Right cardiac atrium (tissue), 5 donors: ENCODE measurements at regions not wholly inside any gene's neighbourhood (a gene's known extent, or its start where the extent isn't known, plus 50 kb on each side); places are given as distances from the start of the nearest gene placed in this dataset.

Source experiments
- ATAC-seq, 2 donors: fragments of 200-7000 bp; cut with Tn5 transposase; one replicate each; pipeline versions ENCODE4 v1.8.0 to v1.9.1; 2020; ENCODE audit warnings: moderate library complexity in 2 of 2, mild to moderate bottlenecking in 1 of 2
- DNase-seq, 3 donors: peaks; one replicate each; pipeline ENCODE4 v3.0.0-alpha.2; 2020
- H3K27ac ChIP-seq: one replicate; pipeline ENCODE4 v1.5.1; 2013; ENCODE audit warnings: mild to moderate bottlenecking, low read length, control low read depth, moderate library complexity
- H3K27me3 ChIP-seq: one replicate; pipeline ENCODE4 v1.6.1; 2013; ENCODE audit not compliant: control insufficient read depth, insufficient read depth
- H3K4me1 ChIP-seq: one replicate; pipeline ENCODE4 v1.6.1; 2013; ENCODE audit warnings: low read length; ENCODE audit not compliant: control insufficient read depth, insufficient read depth
- H3K4me3 ChIP-seq: one replicate; pipeline ENCODE4 v1.5.1; 2013; ENCODE audit warnings: low read length, control low read depth
- H3K9me3 ChIP-seq: one replicate; pipeline ENCODE4 v1.6.1; 2013; ENCODE audit warnings: low read length; ENCODE audit not compliant: control insufficient read depth
- WGBS: extraction: QIAGEN DNeasy Blood & Tissue Kit; methylation state at CpG from one replicate; pipeline ENCODE4 v1.1.7; 2013; 5-methylcytosine and 5-hydroxymethylcytosine counted together
- intact Hi-C, 4 donors: fragments of 100-400 bp; cut with DNase I; formaldehyde crosslinking; loops; one replicate each; pipeline versions ENCODE4 v1.11.0 to v1.14.0; 2022 to 2023
- donor health status: healthy with polysubstance abuse.
- donor health status: DM: no; HTN: yes; CAD: no.
- donor health status: DM: no; HTN: no; CAD: no.
- donor health status: DM: no; HTN: yes; CAD: no; lungs with severe emphysema.
- donor health status: DM: yes; HTN: yes; CAD: no.

DNA sequence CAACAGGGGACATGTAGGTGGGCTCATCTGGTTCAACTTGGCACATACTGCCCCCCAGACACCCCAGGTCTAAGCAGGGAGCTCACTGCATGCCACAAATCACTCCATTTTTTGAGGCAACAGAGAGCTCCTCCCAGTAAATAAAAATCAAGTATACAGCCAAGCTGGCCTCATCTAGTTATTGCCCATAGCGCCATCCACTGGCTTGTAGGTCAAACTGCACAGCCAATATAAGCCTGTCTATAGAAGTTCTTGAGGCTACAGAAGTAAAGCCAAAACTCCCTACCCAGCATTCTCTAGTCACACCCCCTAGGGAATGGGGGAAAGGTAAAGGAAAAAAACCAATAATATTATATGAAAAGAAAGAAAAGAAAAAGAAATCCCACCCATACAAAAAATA is 453.7 kb downstream of the ZNF385D start:
- peaks cover 2% of the 10 kb centered on the region for H3K9me3 ChIP-seq
- no peak overlapping the region for H3K4me3 ChIP-seq
- no peak overlapping the region for H3K27ac ChIP-seq
- WGBS: 38% methylated on average over 1 of the region's 1 CpG
- DNase-seq: no peak
- no peaks in the 10 kb centered on the region for H3K27me3 ChIP-seq
- intact Hi-C loops: no loop called here
- no peaks in the 10 kb centered on the region for H3K4me1 ChIP-seq
- ATAC-seq: no peak

DNA sequence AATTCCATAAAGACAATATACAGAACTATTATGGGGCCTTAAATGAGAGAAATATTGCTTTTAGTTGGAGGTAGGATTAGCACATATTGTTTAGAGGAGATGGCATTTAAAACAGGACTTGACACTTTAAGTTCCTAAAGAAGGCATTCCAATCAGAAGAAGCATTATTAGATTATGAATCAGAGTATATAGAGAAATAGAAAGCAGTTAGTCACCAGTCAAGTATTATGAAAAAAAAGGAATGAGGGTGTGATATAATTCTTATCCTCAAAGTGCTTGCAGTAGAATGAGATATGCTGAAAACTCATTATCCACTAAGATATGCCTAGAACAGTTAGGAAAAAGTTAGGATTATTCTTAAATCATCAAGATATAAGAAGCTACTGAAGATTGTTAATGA is 456.2 kb downstream of the ZNF385D start:
- H3K4me3 ChIP-seq: no peak overlapping the region
- no peak overlapping the region for H3K27ac ChIP-seq
- intact Hi-C loops: no loop called here
- no peak for DNase-seq
- no peaks in the 10 kb centered on the region for H3K27me3 ChIP-seq
- H3K9me3 ChIP-seq: no peaks in the 10 kb centered on the region
- no peaks in the 10 kb centered on the region for H3K4me1 ChIP-seq
- ATAC-seq: no peak

DNA sequence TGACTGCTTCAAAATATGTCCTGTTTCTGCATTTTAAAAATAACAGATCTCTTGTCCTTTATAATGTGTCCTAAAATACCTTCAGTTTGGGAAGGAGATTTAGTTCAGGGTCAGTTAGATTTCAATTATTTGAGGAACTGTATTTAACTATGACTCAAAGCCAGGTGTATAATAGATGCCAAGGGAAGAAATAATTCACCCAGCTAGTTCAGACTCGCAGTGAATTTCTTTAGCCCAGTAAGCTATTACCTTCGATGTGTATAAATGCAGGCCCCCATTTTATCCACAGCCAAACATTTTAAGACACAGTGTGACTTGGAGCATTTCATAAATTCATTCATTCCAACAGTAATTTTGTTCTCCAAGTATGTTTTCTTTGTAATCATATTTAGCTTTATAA is 458.0 kb downstream of the ZNF385D start:
- no peak overlapping the region for H3K27ac ChIP-seq
- no peaks in the 10 kb centered on the region for H3K4me1 ChIP-seq
- H3K27me3 ChIP-seq: no peaks in the 10 kb centered on the region
- no peak for ATAC-seq
- 75% methylated on average over 2 of the region's 2 CpGs for WGBS
- no peak for DNase-seq
- intact Hi-C loops: no loop called here
- no peak overlapping the region for H3K4me3 ChIP-seq
- H3K9me3 ChIP-seq: no peaks in the 10 kb centered on the region

DNA sequence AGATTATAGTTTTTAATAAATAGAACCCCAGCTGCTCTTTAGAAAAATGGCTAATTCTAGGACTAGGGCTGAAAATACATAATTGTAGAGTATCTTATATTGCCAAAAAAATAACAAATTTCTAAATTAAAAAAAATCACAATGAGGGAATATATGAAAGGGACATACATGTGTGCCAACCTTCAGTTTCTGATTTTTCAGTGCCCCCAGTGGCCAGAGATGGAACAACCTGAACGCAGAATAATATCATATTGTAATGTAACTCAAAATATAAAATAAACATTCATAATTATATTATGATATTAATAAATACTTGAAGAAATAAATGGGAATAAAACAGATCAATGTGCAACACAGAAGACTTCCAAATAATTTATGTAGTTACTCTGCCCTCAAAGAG is 460.5 kb downstream of the ZNF385D start:
- Histone ChIP-seq H3K9me3 (no peaks in the 10 kb centered on the region), H3K27ac (no peak overlapping the region), H3K4me1 (no peaks in the 10 kb centered on the region), H3K27me3 (no peaks in the 10 kb centered on the region), H3K4me3 (no peak overlapping the region)
- DNase-seq (no peak), ATAC-seq (no peak)
- 71% methylated on average over 1 of the region's 1 CpG for WGBS
- intact Hi-C loops: no loop called here

DNA sequence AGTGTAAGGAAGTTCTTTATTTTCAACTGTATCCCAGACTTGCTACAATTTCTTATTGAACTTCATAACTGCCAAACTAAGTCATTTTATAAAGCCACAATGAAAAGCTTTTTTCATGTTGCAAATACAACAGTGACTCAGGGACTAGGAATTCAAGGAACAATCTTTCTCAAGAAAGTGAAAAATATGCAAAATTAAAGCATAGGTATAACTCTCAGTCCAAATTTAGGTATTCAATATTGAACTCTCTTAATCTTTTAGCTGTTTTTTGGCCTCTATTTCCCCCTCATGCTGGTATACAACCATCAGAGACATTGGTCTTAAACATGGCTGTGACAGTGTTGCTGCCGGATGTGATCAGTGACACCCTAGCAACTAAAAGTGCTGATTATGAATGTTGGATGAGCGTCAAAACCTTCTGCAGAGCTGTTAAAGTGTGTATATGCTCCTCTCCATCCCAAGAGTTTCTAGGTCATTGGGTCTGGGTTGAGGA is 476.9 kb downstream of the ZNF385D start:
- Histone ChIP-seq H3K4me3 (no peak overlapping the region), H3K27me3 (no peaks in the 10 kb centered on the region), H3K9me3 (no peaks in the 10 kb centered on the region), H3K27ac (no peak overlapping the region), H3K4me1 (no peaks in the 10 kb centered on the region)
- intact Hi-C loops: no loop called here
- DNase-seq (no peak), ATAC-seq (peak in 1 of 2 donors; percentile 52)
- WGBS: 54% methylated on average over 2 of the region's 2 CpGs

DNA sequence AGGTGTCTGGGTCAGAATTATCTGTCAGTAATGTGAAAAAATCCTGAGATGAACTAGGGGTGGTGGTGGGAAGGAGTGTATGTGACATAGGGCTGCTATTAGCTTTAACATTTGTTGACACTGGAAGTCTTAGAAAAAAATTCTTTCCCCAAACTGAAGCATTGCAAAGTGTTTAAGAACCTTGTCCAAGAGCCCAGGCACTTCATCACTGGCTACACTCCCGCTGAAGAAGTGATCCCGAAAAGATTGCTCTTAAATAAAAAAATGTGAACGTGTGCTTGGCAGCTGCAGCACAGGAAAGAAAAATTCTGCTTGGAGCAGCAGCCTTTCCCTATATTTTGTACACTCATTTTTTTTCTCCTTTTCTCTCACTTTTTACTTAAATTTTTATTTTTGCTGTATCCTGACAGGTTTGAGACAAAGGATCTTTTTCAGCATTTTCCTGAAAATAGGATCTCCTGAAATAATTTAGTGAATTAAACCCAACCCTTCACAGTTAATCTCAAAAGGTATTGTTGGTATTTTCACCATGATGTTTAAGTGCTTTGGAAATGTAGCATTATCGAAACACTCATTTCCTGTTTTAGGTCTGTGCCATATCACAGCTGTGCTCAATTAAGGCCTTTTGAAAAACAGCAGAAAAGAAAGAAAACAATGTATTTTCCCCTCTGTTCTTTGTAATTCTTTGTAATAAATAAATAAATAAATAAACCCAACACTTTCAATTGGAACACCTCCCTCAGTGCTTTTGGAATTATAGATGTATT is 477.6 kb downstream of the ZNF385D start:
- no peak for DNase-seq
- H3K27me3 ChIP-seq: no peaks in the 10 kb centered on the region
- no peaks in the 10 kb centered on the region for H3K9me3 ChIP-seq
- H3K4me1 ChIP-seq: no peaks in the 10 kb centered on the region
- 24% methylated on average over 4 of the region's 4 CpGs for WGBS
- intact Hi-C loops: no loop called here
- H3K4me3 ChIP-seq: no peak overlapping the region
- ATAC-seq: no peak
- H3K27ac ChIP-seq: no peak overlapping the region

DNA sequence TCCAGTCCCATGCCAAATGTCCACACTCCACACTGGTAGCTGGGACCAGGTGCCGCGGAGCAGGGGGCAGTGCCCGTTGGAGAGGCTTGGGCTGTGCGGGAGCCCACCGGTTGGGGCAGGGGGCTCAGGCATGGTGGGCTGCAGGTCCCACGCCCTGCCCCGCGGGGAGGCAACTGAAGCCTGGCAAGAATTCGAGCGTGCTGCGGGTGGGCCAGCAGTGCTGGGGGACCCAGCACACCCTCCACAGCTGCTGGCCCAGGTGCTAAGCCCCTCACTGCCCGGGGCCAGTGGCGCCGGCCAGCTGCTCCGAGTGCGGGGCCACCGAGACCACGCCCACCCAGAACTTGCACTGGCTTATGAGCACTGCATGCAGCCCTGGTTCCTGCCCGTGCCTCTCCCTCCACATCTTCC is 479.4 kb downstream of the ZNF385D start:
- intact Hi-C loops: no loop called here
- Histone ChIP-seq H3K4me1 (no peaks in the 10 kb centered on the region), H3K9me3 (no peaks in the 10 kb centered on the region), H3K27me3 (no peaks in the 10 kb centered on the region), H3K27ac (no peak overlapping the region), H3K4me3 (no peak overlapping the region)
- DNase-seq (peak in 1 of 3 donors; percentile 30), ATAC-seq (no peak)
- 96% methylated on average over 19 of the region's 19 CpGs for WGBS

DNA sequence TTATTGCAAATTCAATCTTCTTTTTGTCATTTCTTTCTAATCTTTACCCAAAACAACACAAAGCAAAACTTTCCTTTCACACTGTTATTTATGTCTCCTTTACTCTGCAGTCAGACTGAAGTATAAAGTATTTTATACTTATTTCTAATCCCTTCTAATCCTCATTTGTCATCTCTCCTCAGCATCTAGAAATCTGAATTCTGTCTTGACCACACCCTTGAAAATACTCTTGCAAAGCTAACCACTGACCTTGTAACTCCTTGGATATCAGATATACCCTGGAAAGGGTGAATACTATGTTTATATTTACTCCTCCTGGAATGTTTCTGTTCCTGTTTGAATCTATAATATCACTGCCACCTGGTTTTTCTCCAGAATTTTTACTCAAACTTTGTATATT is 481.1 kb downstream of the ZNF385D start:
- intact Hi-C loops: no loop called here
- Histone ChIP-seq H3K27ac (no peak overlapping the region), H3K4me1 (no peaks in the 10 kb centered on the region), H3K4me3 (no peak overlapping the region), H3K27me3 (no peaks in the 10 kb centered on the region), H3K9me3 (no peaks in the 10 kb centered on the region)
- DNase-seq: no peak
- ATAC-seq: no peak

DNA sequence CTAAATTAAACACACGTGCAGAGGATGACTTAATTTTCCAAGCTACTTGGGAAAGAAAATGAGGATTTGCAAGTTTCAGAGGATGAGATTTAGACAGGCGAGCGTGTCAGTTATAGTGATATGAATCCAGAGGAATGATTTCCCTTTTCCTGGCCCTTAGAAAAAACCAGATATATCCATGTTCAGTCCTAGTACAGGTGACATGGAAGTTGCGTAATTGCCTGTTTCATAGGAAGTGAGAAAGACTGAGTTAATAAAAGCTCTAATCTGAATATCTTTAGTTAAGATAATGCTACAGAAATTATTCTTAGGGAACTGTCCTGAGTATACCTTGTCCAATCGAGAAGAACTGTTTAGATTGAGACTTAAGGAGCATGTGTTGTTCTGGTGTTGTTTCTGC is 490.5 kb downstream of the ZNF385D start:
- H3K4me1 ChIP-seq: no peaks in the 10 kb centered on the region
- H3K4me3 ChIP-seq: no peak overlapping the region
- intact Hi-C loops: no loop called here
- ATAC-seq (no peak), DNase-seq (no peak)
- H3K27ac ChIP-seq: no peak overlapping the region
- 59% methylated on average over 5 of the region's 5 CpGs for WGBS
- H3K9me3 ChIP-seq: no peaks in the 10 kb centered on the region
- H3K27me3 ChIP-seq: no peaks in the 10 kb centered on the region

DNA sequence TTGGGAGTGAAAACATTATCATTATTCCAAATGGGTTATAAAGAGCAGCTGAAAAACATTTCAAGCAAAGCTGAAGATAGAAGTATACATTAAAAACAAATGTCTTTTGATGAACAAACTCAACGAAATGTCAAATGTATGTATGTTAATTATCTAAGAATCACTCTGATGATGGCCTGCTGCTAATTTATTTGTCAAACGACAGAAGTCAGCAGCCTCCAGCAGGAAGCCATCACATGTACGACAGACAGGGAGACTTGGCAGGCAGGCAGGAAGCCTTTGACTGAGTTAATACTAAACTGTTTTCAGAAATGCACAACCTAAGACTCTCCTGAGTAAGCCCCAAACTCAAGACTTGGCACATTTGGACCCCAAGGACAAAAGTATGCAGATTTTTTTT is 491.1 kb downstream of the ZNF385D start:
- H3K4me3 ChIP-seq: no peak overlapping the region
- 11% methylated on average over 3 of the region's 3 CpGs for WGBS
- DNase-seq (peak in 1 of 3 donors; percentile 26), ATAC-seq (no peak)
- H3K27ac ChIP-seq: no peak overlapping the region
- H3K27me3 ChIP-seq: no peaks in the 10 kb centered on the region
- intact Hi-C loops: no loop called here
- H3K9me3 ChIP-seq: no peaks in the 10 kb centered on the region
- no peaks in the 10 kb centered on the region for H3K4me1 ChIP-seq

DNA sequence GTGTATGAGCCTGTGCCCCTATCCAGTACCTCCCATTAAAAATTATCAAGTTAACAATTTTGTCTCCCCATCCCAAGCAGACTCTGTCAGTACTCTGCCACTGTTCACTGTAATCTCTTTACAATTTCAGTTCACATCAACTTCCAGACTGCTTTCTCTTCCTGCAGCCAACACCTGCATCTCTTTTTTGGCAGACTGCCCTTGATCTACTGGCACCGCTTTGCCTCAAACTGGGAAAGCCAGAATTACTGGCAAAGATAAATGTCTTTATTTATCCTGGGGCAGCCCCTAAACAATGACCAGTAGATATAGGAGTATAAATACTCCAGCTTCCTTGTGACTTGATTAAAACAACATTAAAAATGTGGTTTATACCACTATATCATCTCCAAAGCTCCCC is 494.1 kb downstream of the ZNF385D start:
- WGBS: 29% methylated on average over 1 of the region's 1 CpG
- ATAC-seq: peak; percentile 11 to 72

DNA sequence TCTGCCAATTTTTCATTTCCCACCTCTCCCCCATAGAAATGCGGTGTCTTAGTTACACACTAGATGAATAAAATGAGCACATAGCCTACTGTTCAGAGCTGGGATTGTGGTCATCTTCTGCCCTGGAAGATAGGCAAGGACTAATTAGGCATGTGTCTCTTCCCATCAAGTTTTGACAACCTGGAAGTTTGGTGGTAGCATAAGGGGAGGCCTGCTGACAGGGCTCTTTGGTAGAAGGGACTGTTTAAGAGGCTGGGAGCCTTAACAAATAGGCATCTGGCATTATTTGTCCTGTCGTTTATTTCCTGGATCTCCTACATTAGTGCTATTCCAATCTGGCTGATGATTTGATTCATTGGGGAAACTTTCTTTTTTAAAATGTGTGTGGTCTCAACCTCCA is 512.3 kb downstream of the ZNF385D start:
- Histone ChIP-seq H3K9me3 (no peaks in the 10 kb centered on the region), H3K4me3 (no peak overlapping the region), H3K4me1 (no peaks in the 10 kb centered on the region), H3K27me3 (no peaks in the 10 kb centered on the region), H3K27ac (no peak overlapping the region)
- intact Hi-C loops: no loop called here
- 56% methylated on average over 2 of the region's 2 CpGs for WGBS
- no peak for ATAC-seq
- DNase-seq: no peak

More for the DNA sequence above, 494.1 kb downstream of the ZNF385D start:
- H3K27ac ChIP-seq: no peak overlapping the region
- no peak for DNase-seq
- intact Hi-C loops: no loop called here
- no peaks in the 10 kb centered on the region for H3K9me3 ChIP-seq
- H3K27me3 ChIP-seq: no peaks in the 10 kb centered on the region
- H3K4me3 ChIP-seq: no peak overlapping the region
- H3K4me1 ChIP-seq: no peaks in the 10 kb centered on the region
